ENCODE measurements at regions not wholly inside any gene's neighbourhood (a gene's known extent, or its start where the extent isn't known, plus 50 kb on each side); places are given as distances from the start of the nearest gene placed in this dataset.

DNA sequence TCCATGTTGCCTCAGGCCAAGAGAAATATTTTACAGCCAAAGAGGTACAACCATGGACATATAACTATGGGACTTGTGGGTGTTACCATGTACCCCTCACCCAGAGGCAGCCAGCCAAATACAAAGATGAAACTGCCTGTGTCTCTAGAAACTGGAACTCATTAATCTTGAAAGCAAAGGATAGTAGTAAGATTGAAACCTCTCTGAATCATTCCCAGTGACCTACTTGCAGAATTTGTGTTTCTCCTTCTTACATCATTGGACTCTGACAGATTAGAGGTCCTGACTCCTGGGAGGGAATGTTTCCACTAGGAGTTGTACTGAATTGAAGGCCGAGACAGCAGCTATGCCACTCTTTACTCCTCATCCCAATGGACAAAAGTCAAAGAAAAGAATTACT, 257.4 kb upstream of the UBASH3B start:
- H3K4me2 ChIP-seq (ENCODE audit: low read depth, low read length, poor library complexity, severe bottlenecking) = no peak overlapping the region
- H3K27ac ChIP-seq (ENCODE audit: low read length) = no peak overlapping the region
- H3K9ac ChIP-seq (ENCODE audit: low read length) = no peak overlapping the region
- no peak for DNase-seq
- no peaks in the 10 kb centered on the region for H3K9me2 ChIP-seq (replicated peaks; ENCODE audit: insufficient read depth, low read length)
- H4K20me1 ChIP-seq (ENCODE audit: insufficient read depth, low read depth, low read length) = no peaks in the 10 kb centered on the region
- H3K4me3 ChIP-seq (ENCODE audit: low read length) = no peak overlapping the region
- H3K79me2 ChIP-seq (ENCODE audit: low read length) = no peaks in the 10 kb centered on the region
- H2AFZ ChIP-seq (ENCODE audit: low read length) = no peak overlapping the region
- H3K27me3 ChIP-seq (ENCODE audit: low read length) = no peaks in the 10 kb centered on the region
- H3K9me3 ChIP-seq (ENCODE audit: low read length) = no peaks in the 10 kb centered on the region
- H3K4me1 ChIP-seq (ENCODE audit: low read length) = no peaks in the 10 kb centered on the region
- no peaks in the 10 kb centered on the region for H3K36me3 ChIP-seq (ENCODE audit: insufficient read depth, low read length)

DNA sequence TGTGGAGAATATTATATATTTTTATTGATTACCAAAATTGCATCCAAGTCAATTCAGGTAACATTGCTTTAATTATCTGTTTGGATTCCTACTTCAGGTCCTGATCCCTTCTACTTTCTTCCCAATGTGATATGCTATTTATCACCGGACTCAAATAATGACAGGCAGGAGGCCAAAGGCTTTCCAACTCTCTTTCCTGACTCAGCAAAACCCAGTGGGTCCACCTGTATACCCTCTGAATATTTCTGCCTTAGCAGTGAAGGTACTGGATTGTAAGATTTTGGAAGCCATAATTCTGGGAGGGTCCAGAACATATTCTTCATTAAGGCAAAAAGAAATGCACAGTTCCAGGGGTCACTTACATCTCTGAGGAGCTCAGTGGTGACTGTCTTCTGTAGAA, 260.2 kb upstream of the UBASH3B start:
- Histone ChIP-seq H3K9me3 (ENCODE audit: low read length) (no peaks in the 10 kb centered on the region), H3K4me1 (ENCODE audit: low read length) (no peaks in the 10 kb centered on the region), H4K20me1 (ENCODE audit: insufficient read depth, low read depth, low read length) (no peaks in the 10 kb centered on the region), H3K4me2 (ENCODE audit: low read depth, low read length, poor library complexity, severe bottlenecking) (no peak overlapping the region), H3K27me3 (ENCODE audit: low read length) (no peaks in the 10 kb centered on the region), H3K27ac (ENCODE audit: low read length) (no peak overlapping the region), H3K4me3 (ENCODE audit: low read length) (no peak overlapping the region), H3K9me2 (replicated peaks; ENCODE audit: insufficient read depth, low read length) (no peaks in the 10 kb centered on the region), H3K9ac (ENCODE audit: low read length) (no peak overlapping the region), H3K79me2 (ENCODE audit: low read length) (no peaks in the 10 kb centered on the region), H3K36me3 (ENCODE audit: insufficient read depth, low read length) (no peaks in the 10 kb centered on the region), H2AFZ (ENCODE audit: low read length) (no peak overlapping the region)
- DNase-seq = no peak

DNA sequence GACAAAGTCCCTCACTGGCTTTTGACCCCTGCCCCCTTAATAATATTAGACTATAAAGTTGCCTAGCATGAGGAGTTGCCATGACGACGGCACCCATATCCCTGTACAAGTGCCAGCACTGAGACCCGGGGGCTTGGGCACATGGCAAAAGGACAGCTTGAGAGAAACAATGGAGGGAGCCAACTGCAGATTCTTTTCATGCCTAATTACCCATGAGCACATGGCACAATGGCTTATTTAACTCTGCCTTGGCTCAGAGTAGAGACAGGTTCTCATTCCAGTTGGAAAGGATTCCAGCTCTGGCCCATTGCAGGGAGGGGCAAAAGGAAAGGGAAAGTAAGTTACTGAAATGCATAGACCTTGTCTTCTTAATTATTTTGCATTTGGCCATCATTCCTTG, 261.2 kb upstream of the UBASH3B start:
- Histone ChIP-seq H3K27me3 (ENCODE audit: low read length) (no peaks in the 10 kb centered on the region), H3K27ac (ENCODE audit: low read length) (no peak overlapping the region), H3K36me3 (ENCODE audit: insufficient read depth, low read length) (no peaks in the 10 kb centered on the region), H3K9me2 (replicated peaks; ENCODE audit: insufficient read depth, low read length) (no peaks in the 10 kb centered on the region), H3K4me1 (ENCODE audit: low read length) (no peaks in the 10 kb centered on the region), H4K20me1 (ENCODE audit: insufficient read depth, low read depth, low read length) (no peaks in the 10 kb centered on the region), H2AFZ (ENCODE audit: low read length) (no peak overlapping the region), H3K9me3 (ENCODE audit: low read length) (no peaks in the 10 kb centered on the region), H3K79me2 (ENCODE audit: low read length) (no peaks in the 10 kb centered on the region), H3K4me3 (ENCODE audit: low read length) (no peak overlapping the region), H3K9ac (ENCODE audit: low read length) (no peak overlapping the region), H3K4me2 (ENCODE audit: low read depth, low read length, poor library complexity, severe bottlenecking) (no peak overlapping the region)
- no peak for DNase-seq

DNA sequence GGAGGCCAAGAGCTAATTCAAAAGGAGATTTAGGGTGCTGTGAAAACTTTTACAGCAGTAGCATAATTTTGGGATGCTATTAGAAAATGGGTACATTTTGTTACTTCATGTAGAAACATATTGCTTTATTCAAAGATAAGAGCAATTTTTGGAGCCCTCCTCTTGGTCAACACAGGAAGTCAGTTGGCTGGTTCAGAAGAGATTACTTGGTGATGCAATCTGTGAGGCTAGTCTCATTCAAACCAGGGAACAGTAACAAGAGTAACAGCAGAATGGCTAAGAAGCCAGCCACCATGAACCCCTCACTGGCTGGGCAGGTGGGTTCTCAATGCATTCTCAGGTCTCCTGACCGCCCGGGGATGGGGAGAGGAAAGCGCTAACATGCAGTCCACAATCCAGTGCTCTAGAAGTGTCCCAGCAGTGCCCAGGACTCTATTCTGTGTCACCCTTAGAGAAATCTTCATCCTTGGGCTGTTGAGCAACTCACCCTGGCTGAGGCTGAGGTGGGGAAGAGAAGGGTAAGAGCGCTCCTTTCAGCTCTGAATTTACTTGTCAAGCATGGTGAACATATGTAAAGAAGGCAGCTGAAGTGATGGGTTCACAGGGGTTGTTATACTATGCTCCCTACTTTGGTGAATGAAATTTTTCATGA, 262.2 kb upstream of the UBASH3B start:
- Histone ChIP-seq H3K9ac (ENCODE audit: low read length) (no peak overlapping the region), H3K4me3 (ENCODE audit: low read length) (no peak overlapping the region), H3K4me2 (ENCODE audit: low read depth, low read length, poor library complexity, severe bottlenecking) (no peak overlapping the region), H3K36me3 (ENCODE audit: insufficient read depth, low read length) (no peaks in the 10 kb centered on the region), H3K9me3 (ENCODE audit: low read length) (no peaks in the 10 kb centered on the region), H3K79me2 (ENCODE audit: low read length) (no peaks in the 10 kb centered on the region), H2AFZ (ENCODE audit: low read length) (no peak overlapping the region), H3K4me1 (ENCODE audit: low read length) (no peaks in the 10 kb centered on the region), H4K20me1 (ENCODE audit: insufficient read depth, low read depth, low read length) (no peaks in the 10 kb centered on the region), H3K27me3 (ENCODE audit: low read length) (no peaks in the 10 kb centered on the region), H3K9me2 (replicated peaks; ENCODE audit: insufficient read depth, low read length) (no peaks in the 10 kb centered on the region), H3K27ac (ENCODE audit: low read length) (no peak overlapping the region)
- DNase-seq = no peak

DNA sequence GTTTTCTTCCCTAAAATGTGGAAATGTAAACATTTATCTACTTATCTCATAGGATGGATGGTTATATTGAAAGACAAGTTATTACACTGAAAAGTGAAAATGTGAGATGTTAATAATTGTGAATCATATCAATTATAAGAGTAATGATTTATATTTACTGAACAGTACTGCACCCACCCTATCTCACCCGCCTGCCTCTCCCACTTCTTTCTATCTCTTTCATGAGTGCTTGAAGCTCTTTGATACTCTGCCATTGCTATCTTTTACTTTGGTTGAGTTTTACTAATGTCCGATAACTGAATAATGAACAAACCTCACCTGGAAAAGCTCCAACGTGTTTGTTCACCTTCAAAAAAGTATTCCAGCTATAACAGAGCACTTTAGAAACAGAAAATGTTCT, 263.0 kb upstream of the UBASH3B start:
- Histone ChIP-seq H3K9me3 (ENCODE audit: low read length) (no peaks in the 10 kb centered on the region), H3K9me2 (replicated peaks; ENCODE audit: insufficient read depth, low read length) (no peaks in the 10 kb centered on the region), H3K4me1 (ENCODE audit: low read length) (no peaks in the 10 kb centered on the region), H4K20me1 (ENCODE audit: insufficient read depth, low read depth, low read length) (no peaks in the 10 kb centered on the region), H3K27me3 (ENCODE audit: low read length) (no peaks in the 10 kb centered on the region), H2AFZ (ENCODE audit: low read length) (no peak overlapping the region), H3K4me2 (ENCODE audit: low read depth, low read length, poor library complexity, severe bottlenecking) (no peak overlapping the region), H3K79me2 (ENCODE audit: low read length) (no peaks in the 10 kb centered on the region), H3K9ac (ENCODE audit: low read length) (no peak overlapping the region), H3K27ac (ENCODE audit: low read length) (no peak overlapping the region), H3K36me3 (ENCODE audit: insufficient read depth, low read length) (no peaks in the 10 kb centered on the region), H3K4me3 (ENCODE audit: low read length) (no peak overlapping the region)
- no peak for DNase-seq

DNA sequence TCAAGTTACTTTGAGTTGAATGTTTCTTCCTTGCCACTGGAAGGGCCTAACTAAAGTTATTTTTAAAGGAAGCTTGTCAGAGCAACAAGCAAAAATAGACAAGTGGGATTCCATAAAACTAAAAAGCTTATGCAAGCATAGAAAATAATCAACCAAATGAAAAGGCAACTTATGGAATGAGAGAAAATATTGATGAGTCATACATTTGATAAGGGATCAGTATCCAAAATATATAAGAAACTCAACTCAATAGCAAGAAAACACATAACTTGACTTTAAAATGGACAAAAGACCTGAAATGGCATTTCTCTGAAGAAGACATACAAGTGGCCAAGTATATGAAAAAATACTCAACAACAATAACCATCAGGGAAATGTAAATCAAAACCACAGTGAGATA, 264.5 kb upstream of the UBASH3B start:
- H2AFZ ChIP-seq (ENCODE audit: low read length) = no peak overlapping the region
- no peaks in the 10 kb centered on the region for H3K4me1 ChIP-seq (ENCODE audit: low read length)
- no peaks in the 10 kb centered on the region for H3K79me2 ChIP-seq (ENCODE audit: low read length)
- no peaks in the 10 kb centered on the region for H3K27me3 ChIP-seq (ENCODE audit: low read length)
- H3K4me2 ChIP-seq (ENCODE audit: low read depth, low read length, poor library complexity, severe bottlenecking) = no peak overlapping the region
- no peak overlapping the region for H3K27ac ChIP-seq (ENCODE audit: low read length)
- no peaks in the 10 kb centered on the region for H3K9me2 ChIP-seq (replicated peaks; ENCODE audit: insufficient read depth, low read length)
- H3K9me3 ChIP-seq (ENCODE audit: low read length) = no peaks in the 10 kb centered on the region
- no peaks in the 10 kb centered on the region for H3K36me3 ChIP-seq (ENCODE audit: insufficient read depth, low read length)
- no peak overlapping the region for H3K9ac ChIP-seq (ENCODE audit: low read length)
- DNase-seq = no peak
- no peak overlapping the region for H3K4me3 ChIP-seq (ENCODE audit: low read length)
- H4K20me1 ChIP-seq (ENCODE audit: insufficient read depth, low read depth, low read length) = no peaks in the 10 kb centered on the region

DNA sequence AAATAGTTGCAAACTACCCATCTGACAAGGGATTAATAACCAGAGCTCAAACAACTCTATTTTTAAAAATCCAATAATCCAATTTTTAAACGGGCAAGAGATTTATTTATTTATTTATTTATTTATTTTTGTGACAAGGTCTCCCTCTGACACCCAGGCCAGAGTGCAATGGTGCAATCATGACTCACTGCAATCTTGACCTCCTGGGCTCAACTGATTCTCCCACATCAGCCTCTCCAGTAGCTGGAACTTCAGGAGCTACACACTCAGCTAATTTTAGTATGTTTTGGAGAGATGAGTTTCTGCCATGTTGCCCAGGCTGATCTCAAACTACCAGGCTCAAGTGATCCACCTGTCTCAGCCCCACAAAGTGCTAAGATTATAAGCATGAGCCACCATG, 267.2 kb upstream of the BLID start:
- Histone ChIP-seq H3K4me2 (ENCODE audit: low read depth, low read length, poor library complexity, severe bottlenecking) (no peak overlapping the region), H2AFZ (ENCODE audit: low read length) (no peak overlapping the region), H3K27ac (ENCODE audit: low read length) (no peak overlapping the region), H3K4me3 (ENCODE audit: low read length) (no peak overlapping the region), H3K27me3 (ENCODE audit: low read length) (no peaks in the 10 kb centered on the region), H3K36me3 (ENCODE audit: insufficient read depth, low read length) (no peaks in the 10 kb centered on the region), H3K79me2 (ENCODE audit: low read length) (no peaks in the 10 kb centered on the region), H3K9me2 (replicated peaks; ENCODE audit: insufficient read depth, low read length) (no peaks in the 10 kb centered on the region), H3K9ac (ENCODE audit: low read length) (no peak overlapping the region), H3K9me3 (ENCODE audit: low read length) (no peaks in the 10 kb centered on the region), H3K4me1 (ENCODE audit: low read length) (no peaks in the 10 kb centered on the region), H4K20me1 (ENCODE audit: insufficient read depth, low read depth, low read length) (no peaks in the 10 kb centered on the region)
- no peak for DNase-seq

DNA sequence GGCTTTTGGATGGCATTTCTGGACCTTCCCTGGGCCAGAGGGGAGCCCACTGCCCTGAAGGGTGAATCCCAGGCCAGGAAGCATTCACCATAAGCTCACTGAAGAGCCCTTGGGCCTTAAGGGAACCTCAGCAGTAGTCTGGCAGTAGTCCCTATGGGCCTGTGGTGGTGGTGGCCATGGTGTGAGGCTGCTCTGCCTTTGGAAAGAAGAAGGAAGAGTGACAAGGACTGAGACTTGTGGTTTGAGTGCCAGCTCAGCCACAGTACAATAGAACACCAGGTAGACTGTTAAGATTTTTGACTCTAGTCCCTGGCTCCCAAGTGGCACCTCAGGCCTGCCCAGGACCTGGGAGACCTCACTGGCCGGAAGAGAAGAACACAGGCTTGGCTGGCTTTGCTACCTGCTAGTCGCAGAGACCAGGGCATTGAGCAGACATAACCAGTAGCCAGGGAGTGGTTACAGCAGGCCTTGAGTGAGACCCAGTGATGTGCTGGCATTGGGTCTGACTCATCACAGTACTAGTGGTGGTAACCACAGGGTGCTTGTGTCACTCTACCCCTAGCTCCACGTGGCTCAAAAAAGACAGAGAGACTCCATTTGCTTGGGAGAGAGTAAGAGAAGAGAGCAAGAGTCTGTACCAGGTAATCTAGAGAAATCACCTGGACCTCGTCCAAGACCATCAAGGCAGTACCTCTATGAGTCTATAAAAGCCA, 259.8 kb upstream of the BLID start:
- H3K27ac ChIP-seq (ENCODE audit: low read length) = no peak overlapping the region
- no peaks in the 10 kb centered on the region for H3K27me3 ChIP-seq (ENCODE audit: low read length)
- DNase-seq = no peak
- no peak overlapping the region for H2AFZ ChIP-seq (ENCODE audit: low read length)
- no peaks in the 10 kb centered on the region for H3K79me2 ChIP-seq (ENCODE audit: low read length)
- H3K4me1 ChIP-seq (ENCODE audit: low read length) = no peaks in the 10 kb centered on the region
- H3K9me3 ChIP-seq (ENCODE audit: low read length) = no peaks in the 10 kb centered on the region
- no peak overlapping the region for H3K4me3 ChIP-seq (ENCODE audit: low read length)
- H3K4me2 ChIP-seq (ENCODE audit: low read depth, low read length, poor library complexity, severe bottlenecking) = no peak overlapping the region
- H3K9me2 ChIP-seq (replicated peaks; ENCODE audit: insufficient read depth, low read length) = no peaks in the 10 kb centered on the region
- no peak overlapping the region for H3K9ac ChIP-seq (ENCODE audit: low read length)
- H3K36me3 ChIP-seq (ENCODE audit: insufficient read depth, low read length) = no peaks in the 10 kb centered on the region
- H4K20me1 ChIP-seq (ENCODE audit: insufficient read depth, low read depth, low read length) = no peaks in the 10 kb centered on the region

Data from Karpas-422 (cell line).